ENCODE measurements at regions not wholly inside any gene's neighbourhood (a gene's known extent, or its start where the extent isn't known, plus 50 kb on each side); places are given as distances from the start of the nearest gene placed in this dataset.

DNA sequence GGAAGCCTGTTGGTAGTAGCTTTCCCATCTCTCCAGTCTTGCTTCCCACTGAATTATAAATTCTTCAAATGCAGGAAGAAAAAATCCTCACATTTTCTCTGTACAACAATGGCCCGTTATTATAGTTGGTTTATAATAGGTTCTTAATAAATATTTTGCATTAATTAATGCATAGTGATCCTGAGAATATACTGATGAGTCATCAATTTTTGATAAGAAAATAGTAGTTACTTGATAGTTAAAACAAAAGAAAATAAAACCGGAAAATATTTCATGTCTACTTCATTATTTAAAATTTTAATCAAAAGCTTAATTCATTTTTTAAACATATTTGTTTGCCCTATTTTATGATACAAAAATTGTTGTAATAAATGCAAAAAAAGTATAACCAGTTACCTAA is 762.6 kb downstream of the BRINP1 start:
- DNase-seq = no peak

DNA sequence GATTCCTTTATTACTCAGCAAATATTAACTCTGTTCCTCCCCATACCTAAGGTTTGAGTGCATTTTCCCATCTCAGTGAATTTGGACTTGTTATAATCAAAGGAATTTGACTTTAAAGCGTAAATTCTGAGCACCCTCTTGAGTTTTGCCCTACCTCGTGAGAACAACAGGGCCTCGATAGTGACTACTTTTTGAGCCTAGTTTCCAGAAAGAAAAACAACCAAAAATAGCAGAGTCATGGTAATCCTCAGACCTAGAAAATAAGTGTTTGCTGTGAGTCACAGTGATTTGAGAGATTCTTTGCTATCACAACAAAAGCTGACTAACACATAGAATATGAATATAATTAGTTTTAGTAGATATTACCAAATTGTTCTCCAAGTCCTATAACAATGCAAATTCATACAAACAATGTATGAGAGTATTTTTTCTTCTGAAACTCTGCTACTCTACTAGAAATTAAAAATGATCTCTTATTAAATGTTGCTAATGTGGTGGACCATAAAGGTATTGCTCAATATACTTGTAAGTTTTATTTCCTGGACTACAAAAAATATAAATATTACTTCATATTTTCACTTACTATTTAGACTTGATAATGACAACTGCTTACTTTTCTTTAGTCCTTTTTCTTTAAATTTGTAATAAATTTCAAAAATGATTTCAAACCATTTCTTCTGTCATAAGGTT is 759.7 kb downstream of the BRINP1 start:
- DNase-seq = no peak

DNA sequence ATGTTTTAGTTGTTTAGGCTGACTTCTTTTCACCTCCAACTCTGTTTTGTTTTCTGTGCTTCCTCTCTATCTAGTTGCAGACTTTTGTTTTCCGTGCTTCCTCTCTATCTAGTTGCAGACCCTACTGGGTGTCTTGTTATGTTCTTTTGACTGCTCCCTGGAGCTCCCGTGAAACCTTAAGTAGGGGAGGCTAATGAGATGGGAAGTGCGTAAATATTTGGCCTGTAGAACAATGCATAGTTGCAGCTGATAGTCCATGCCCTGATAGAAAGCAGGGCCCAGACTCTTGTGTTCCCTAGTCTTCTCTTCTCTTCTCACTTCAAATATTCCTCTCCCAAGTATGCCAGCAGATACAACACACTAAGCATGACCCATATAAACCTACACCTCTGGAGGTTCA is 757.0 kb downstream of the BRINP1 start:
- no peak for DNase-seq

- DNase-seq = no peak
These were observed 755.2 kb downstream of the BRINP1 start for GRCh38 chr9:118613996-118614395.

- no peak for DNase-seq
These were observed 751.2 kb downstream of the BRINP1 start for GRCh38 chr9:118618084-118618483.

GRCh38 chr9:118618849-118619248 is 750.4 kb downstream of the BRINP1 start:
- DNase-seq = no peak

GRCh38 chr9:118624608-118625007 is 744.6 kb downstream of the BRINP1 start:
- DNase-seq = no peak

DNA sequence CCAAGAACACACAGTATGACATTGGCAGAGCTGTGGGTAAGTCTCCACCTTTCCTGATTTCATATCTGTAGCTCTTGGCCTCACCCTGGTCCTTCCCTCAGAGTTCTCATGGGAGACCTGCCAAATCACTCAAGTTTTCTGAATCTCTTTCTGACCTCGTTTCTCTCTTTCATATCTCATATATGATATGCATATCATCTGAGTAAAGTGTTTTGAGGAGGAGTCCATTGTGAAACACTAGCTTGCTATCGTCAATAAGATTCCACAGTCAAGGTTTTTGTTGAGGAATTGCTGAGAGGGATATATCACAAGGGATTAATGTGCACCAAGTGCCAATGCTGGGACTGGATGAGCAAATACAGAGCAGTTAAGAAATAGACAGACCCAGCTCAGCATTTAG is 739.2 kb downstream of the BRINP1 start:
- no peak for DNase-seq

DNA sequence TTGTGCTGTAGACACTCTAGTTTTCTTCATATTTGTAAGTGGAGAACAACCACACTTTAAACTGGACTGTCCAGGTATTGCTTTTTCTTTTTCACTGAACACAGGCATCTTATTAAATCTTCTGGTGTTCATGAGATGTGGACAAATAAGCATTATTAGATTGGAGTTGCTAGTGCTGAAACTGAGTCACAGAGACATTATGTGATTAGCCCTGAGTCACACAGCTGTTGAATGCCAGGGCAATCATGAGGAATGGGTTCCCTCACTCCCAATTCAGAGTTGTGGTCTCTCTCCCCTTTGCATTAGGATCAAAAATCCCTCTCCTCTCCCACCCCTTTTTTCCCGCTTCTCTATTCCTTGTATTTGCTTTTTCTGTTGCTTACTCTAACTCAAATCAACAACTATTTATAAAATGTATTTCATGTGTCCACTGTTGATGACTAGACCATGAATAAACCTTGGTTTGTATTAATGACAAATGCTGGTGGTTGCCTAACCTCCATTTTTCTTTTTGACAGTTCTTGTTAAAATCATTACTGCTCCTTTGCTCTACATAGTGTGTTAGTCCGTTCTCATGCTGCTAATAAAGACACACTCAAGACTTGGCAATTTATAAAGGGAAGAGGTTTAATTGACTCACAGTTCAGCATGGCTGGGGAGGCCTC is 738.2 kb downstream of the BRINP1 start:
- no peak for DNase-seq

DNA sequence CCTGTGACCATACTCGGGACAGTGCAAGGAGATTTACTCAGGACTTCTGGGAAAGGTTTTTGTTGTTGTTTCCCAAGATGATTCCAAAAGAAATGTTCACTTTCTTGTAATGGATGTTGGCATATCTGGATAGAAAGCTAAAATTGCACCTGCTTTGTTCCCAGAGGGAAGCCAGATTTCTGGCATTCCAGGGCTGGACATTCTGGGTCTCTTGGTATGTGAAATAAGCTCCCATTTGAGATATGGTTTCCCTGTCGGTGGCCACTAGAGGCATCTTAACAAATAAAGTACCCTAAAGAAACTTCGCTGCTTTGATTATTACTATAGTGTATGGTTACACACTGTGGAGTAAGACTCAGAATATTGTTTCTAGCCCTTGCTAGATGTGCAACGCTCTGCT is 737.3 kb downstream of the BRINP1 start:
- DNase-seq = no peak

DNA sequence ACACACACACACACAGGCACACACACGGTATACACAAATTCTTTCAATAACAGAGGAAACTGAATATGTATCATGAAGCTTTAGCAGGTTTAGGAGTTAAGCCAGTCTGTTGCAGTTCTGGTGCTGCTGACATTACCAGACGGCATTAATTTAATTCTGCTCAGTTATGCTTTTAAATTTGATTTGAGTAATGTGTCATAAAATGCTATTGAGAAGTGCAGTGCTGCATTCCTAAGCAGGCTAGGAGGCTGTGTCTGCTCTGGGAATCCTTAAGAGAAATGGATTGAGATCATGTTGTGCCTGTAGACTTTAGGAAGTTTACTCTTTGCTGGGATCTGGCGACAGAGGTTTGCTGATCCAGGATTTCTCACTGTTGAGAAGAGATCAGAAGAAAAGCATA is 733.8 kb downstream of the BRINP1 start:
- DNase-seq = no peak

- no peak for DNase-seq
These were observed 731.6 kb downstream of the BRINP1 start for GRCh38 chr9:118637681-118638080.

GRCh38 chr9:118640836-118641560 is 728.2 kb downstream of the BRINP1 start:
- DNase-seq = no peak

GRCh38 chr9:118643118-118643517 is 726.1 kb downstream of the BRINP1 start:
- DNase-seq = no peak

GRCh38 chr9:118644066-118644465 is 725.2 kb downstream of the BRINP1 start:
- DNase-seq = no peak

GRCh38 chr9:118647331-118647730 is 721.9 kb downstream of the BRINP1 start:
- DNase-seq = no peak

DNA sequence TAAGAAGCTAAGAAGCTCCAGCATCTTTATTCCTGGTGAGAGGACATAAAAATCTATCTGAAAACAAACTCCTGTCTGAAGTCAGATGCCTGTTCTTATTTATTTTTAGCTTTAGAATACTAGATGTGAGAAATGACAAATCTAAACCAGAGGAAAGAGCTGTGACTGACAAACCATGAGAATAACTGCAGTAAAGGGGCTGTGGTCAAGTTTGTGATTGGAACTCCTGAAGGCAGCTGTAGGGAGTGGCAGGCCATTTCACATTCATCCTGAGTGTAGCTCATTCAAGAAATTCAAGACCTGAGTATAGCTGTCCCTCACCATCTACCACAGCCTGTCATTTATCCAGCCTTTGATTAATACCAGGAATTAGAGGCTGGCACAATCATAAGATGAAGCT is 718.8 kb downstream of the BRINP1 start:
- DNase-seq = no peak

- DNase-seq = no peak
These were observed 717.7 kb downstream of the BRINP1 start for GRCh38 chr9:118651511-118651910.

- no peak for DNase-seq
These were observed 717.0 kb downstream of the BRINP1 start for GRCh38 chr9:118652258-118652657.

- no peak for DNase-seq
These were observed 716.3 kb downstream of the BRINP1 start for GRCh38 chr9:118652912-118653311.

DNA sequence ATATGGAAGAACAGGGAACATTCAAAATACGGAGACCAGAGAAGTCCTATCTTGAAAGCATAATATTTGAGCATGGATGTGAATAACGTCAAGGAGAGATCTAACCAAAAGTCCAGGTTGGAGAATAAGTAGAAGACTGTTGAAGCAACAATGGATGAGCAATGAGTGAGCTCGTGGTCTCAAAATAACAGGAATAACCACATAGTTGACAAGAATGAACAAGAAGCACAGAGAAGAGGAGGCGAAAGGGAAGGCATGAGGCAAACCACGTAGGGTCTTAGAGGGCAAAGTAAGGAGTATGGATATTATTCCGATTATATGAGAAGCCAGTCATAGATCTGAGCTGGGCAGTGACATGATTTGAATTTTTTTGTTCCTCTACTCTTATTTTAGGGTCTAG is 710.2 kb downstream of the BRINP1 start:
- DNase-seq = no peak

- DNase-seq = no peak
These were observed 703.9 kb downstream of the BRINP1 start for GRCh38 chr9:118665226-118665919.

All from right forelimb (tissue), 1 donor.